HG02623 (cell line): ENCODE measurements at regions not wholly inside any gene's neighbourhood (a gene's known extent, or its start where the extent isn't known, plus 50 kb on each side); places are given as distances from the start of the nearest gene placed in this dataset.

ENCODE experiments used
- ATAC-seq: cut with Tn5 transposase; IDR thresholded peaks from one replicate; pipeline ENCODE4 v1.9.1; 2021; ENCODE audit warnings: moderate library complexity; ENCODE audit not compliant: unreplicated experiment

DNA sequence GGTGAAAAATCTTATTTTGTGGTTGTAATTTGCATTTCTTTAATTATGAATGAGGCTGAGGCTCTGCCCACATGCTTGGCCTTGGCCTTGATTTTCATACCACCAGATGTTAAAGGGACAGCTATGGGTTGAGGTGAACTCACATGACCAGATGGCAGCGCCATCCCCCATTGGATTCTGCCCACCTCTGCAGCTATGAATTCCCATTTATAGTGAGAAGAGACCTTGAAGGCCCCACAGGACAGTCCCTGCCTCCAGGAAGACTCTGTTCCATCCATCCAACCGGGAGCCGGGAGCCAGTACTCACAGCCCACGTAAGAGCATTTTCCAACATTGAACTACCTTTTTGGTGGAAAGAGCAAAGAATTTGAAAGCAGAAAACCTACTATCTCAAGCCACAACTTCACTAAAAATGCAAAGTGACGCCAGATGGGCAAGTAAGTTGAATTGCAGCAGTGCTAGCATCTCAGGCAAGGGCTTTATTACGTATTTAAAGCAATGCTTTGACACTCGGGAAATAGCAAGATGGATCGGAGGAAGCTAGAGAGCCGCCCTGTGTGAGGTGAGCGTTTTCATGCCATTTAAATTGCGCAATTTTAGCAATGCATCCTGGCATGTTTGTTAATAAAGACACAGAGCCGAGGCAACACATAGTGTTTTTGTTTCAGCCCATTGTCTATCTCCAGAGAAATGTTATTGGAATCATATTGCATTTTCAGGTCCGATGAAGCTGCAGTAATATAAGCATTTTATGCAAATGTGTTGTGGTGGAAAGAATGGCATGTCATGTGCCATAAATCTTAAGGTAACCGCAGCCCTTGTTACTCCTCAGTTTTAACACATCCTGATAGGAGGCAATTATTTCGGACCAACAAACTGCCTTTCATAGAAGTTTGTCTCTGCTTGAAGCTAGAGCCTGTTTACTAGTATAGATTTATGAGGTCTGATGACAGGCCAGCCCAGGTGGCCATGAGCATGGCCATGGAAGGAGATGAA is 273.4 kb upstream of the TNRC6C start:
- ATAC-seq = no peak

DNA sequence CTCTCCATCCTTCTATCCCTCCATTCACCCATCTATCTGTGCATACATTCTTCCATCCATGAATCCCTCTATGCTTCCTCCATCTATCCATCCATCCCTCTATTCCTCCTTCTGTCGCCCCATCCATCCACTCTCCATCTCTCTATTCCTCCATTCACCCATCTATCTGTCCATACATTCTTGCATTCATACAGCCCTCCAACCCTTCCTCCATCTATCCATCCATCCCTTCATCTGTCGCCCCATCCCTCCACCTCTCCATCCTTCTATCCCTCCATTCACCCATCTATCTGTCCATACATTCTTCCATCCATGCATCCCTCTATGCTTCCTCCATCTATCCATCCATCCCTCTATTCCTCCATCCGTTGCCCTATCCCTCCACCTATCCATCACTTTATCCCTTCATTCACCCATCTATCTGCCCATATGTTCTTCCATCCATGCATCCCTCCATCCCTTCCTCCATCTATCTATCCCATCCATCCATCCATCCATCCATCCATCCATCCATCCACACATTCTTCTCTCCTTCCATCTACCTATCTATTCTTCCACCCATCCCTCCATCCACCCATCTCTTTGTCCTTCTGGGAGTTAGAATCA is 272.5 kb upstream of the TNRC6C start:
- ATAC-seq = no peak

DNA sequence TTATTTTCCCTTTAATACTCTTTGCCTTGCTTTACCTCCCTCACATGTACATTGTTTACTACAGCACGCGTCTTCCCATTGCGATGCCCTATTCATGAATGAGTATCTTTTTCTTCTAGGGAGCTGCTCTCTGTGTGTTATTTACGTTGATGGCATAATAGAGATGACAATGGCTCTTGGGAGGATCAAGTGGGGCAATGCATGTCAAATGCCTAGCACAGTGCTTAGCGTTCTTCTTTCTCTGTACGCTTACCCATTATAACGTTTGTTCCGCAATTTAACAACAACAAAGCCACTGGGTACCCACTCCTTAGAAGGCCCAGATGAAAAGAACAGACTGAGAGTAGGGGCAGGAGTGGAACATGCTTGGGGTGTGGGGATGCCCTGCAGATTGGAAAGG is 271.6 kb upstream of the TNRC6C start:
- ATAC-seq = no peak

DNA sequence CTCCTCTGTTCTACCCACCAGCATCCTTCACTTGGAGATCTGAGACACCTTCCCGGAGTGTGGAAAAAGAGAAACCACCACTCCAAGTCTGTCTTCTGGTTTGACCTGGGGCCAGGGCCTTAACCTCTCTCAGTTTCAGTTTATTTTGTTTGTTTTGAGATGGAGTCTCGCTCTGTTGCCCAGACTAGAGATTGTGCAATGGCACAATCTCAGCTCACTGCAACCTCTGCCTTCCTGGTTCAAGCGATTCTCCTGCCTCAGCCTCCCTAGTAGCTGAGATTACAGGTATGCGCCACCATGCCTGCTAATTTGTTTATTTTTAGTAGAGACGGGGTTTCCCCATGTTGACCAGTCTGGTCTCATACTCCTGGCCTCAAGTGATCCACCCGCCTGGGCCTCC is 271.1 kb upstream of the TNRC6C start:
- ATAC-seq = no peak

DNA sequence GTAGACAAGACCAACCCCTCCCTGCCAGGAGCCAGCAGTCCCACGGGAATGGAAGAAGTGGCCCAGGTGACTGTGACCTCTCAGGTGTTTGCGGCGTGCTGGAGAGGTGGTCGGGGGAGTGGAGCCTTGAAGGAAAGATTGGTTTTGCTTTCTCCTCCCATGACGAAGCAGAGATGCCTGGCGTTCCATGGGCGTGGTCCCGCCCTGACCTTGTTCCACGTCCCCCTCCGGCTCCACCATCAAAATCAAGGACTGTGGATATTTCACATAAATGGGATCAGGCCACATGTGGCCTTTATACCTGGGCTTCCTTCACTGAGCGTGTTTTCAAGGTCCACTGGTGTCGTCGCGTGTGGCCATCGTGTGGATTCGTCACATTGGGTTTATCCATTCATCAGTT is 270.6 kb upstream of the TNRC6C start:
- no peak for ATAC-seq

DNA sequence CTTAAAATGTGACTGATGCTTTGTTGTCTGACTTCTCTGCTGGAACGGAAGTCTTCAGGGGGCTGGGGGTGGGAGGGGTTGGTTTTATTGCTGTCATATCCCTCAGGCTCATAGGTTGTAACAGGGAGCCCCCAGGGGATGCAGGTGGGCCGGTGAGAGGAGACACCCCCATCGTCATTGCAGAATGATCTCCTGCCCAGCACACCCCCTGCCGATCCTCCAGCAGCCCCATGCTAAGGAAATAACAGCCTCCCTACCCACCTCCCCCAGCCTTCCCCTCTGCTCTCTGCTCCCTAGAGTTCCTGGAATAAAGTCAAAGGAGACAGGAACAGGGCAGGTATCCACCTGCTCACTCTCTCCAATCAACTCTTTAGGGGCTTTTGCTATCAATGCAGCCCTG is 270.1 kb upstream of the TNRC6C start:
- ATAC-seq = no peak

DNA sequence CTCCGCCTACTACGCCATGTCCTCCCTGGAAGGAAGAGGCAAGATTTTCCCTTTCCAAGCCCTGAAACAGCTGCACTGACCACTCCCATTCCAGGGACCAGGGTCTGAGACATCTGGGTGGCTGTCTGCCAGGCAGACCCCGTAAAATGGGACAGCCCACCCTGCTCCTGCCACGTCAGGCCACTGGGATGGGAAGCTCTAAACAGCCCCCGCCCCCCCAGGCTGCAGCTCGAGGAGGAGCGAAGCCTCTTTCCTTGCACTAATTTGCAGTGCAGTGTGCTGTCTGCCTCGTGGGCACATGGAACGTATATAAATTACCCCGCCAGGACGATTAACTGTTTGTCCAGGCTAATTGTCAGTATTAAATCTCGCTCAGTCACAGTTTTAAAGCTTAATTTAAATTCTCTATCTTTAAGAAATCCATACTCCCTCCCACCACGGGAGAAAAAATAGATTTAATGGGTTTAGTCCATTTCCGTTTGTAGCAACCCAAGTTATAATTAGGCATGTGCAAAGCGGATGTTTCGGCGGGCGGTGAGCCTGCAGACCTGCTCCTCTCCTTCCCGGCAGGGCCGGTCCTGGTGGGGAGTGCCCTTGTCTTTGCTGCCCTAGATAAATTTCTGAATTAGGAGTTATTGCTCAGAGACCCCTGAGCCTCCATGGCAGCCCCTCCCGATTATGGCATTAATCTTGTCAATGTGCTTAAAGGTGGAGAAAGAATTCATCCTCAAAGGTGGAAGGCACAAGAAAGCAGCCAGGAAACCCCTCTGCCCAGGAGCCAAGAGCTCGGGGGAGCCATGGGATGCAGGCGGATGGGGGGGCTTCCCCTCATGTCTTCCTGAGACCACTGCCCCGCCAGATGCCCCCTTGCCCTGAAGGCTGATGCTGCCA is 268.0 kb upstream of the TNRC6C start:
- ATAC-seq = no peak

DNA sequence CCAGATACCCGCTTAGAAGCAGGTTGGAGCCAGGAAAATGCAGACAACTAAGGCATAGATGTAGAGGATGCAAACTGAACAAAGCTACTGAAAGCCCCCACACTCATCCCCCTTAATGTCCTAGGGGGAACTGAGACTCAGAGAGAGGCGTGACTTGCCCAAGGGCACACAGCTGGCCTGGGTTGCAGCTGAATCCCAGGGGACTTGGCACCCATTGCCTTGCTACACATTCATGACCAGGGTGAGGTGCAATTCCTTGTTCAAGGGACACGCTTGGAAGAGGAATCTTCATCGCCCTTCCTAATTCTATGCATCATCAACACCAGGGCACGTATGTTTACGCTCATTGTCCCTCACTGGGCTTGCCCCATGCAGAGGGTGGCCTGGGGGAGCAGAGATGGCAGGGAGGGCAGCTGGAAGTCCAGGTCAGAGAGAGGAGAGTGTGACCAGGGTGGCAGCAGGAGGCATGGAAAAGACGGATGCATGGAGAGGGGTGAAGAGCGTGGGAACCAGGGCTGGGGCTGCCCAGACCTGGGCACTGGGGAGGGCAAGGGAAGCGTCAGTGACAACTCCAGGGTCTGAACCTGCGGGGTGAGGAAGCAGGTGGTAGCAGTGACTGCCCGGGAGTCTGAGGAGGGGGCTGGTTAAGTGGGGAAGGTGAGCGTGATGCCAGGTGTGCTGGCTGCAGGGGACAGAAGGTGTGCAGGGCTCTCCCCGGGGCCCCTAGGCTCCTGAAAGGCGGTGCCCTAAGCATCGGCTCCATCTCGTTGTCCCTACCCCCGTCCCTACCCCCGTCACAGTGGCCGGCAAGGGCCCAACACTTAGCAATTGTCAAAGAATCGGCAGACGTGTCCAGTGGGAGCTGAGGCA is 267.1 kb upstream of the TNRC6C start:
- ATAC-seq = no peak

DNA sequence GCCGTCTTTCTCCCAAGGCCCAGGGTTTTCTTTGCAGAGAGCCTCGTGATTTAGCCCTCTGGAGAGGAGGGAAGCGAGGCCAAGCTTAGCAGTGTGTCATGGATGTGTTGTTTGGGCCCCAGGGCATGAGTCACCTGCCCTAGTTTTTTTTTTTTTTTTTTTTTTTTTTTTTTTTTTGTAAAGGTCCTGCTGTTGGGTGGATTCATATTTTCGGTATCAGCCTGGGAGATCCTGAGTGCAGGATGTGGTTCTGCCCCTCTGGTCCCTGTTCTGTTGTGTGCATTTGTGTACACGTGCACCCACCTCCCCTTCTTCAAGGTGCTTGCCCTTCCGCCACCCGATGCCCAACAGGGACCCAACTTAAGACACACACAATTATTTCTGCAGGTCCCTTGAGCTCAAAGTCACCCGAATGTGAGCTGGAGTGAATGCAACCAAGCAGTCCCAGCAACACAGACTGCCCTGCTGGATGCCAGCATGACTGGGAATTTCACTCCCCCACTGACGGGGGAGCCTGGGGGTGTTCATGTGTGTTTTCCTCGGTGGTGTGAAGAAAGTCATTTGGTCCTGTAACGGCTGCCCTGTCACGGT is 265.8 kb upstream of the TNRC6C start:
- no peak for ATAC-seq

DNA sequence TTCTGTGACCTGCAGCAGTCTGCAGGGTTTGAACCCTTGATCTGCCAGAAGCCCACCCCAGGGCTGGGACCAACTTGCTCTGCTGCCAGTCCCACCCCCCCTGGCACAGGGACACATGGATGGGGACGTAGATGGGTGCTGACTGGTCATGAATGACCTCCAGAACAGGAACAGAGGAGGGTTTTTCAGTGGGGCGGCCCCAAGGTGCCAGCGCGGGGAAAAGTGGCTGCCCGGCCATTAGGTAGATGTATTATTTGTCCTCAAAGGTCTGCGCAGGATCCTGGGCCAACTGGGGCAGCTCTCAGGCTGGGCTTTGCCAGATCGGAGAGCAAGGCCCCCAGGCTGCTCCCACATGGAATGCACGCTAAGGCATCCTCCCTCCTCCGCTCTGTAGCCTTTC is 265.2 kb upstream of the TNRC6C start:
- no peak for ATAC-seq

DNA sequence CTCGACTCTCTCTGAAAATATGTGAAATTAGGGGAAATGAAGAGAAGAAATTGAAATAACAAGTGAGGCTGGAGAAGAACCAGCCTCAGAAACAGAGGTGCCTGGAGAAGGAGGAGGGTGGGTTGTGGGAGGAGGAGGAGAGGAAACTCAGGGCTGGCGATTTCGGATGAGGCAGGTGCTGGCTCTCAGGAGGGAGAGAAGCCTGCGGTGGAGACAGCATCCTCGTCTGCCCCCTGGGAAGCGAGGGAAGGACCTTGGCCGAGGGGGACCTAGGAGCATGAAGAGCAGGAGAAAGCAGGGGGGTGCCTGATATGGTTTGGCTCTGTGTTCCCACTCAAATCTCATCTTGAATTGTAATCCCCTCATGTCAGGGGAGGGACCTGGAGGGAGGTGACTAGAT is 264.7 kb upstream of the TNRC6C start:
- no peak for ATAC-seq

DNA sequence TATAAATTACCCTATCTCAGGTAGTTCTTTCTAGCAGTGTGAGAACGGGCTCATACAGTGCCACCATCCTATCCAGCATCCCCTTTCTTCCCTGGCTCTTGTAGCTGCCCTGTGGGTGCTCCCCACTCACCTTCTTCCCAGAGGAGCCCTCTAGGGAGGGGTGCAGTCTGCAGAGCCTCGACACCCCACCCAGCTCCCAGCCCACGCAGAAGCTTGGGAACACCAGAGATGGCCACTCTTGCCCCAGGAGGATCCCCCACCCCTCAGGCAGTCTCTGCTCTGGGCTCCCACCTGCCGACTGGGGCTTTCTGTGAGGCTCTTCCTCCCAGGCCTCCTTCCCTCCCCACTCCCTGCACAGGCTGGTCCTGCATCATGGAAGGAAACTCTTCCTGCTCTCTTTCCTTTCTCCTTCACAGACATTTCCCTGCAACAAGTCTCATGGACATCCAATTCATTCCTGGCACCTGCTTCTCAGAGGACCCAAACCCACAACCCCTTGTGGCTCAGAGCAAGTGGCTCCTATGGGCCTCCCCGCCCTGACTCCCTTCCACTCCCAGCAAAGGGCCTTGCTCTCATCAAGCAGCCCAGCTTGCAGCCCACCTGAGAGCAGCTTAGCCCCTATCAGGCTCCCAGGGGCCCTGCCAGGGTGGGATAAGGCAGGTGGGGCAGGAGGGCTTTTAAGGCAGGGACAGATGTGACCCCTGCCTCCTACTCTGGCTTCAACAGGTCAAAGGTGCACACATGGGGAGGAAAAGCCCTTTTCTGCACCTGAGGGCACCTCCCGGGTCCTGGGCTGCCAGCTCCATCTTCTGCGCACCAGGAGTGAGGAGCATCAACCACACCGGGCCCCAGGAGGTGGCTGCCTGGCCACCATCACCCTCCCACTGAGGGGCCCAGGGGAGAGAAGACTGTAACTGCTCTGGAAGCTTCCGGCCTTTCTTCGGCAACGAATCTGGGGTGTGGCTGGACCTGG is 263.8 kb upstream of the TNRC6C start:
- no peak for ATAC-seq

DNA sequence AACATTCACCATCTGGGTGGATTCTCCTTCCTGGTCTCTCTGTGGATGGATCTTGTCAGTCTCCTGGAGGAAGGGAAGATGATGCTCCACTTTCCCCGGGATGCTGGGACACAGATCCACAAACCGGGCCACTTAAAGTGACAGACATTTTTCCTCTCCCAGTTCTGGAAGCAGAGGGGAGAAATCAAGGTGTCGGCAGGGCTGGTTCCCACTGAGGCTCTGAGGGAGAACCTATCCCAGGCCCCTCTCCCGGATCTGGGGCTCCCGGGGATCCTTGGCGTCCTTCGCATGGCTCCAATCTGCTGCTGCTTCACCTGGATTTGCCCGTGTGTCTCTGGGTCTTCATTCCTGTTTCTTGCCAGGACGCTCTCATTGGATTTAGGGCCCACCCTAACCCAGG is 263.1 kb upstream of the TNRC6C start:
- no peak for ATAC-seq

DNA sequence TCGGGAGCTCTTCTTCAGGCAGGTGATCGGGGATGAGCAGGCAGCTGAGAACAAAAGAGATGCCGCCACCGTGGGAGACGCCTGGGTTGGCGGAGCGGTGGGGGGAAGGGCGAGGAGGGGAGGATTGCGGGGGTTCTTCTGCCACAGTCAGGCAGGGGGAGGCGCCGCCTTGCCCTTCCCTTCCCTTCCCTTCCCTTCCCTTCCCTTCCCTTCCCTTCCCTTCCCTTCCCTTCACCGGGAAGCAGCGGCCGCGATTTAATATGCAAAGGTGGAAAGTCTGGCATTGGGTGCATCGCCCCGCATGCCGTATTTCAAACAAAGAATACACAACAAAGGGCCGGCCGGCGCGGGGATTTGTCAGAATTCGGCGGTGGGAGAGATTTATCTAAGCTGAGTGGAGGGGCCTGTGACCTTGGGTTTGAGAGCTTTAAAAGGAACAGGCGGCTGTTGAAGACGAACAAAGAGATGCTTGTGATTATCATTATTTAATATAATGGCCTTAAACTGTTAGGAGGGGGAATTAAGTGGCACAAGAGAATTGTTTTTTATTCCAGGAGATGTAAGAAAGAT is 262.3 kb upstream of the TNRC6C start:
- no peak for ATAC-seq

DNA sequence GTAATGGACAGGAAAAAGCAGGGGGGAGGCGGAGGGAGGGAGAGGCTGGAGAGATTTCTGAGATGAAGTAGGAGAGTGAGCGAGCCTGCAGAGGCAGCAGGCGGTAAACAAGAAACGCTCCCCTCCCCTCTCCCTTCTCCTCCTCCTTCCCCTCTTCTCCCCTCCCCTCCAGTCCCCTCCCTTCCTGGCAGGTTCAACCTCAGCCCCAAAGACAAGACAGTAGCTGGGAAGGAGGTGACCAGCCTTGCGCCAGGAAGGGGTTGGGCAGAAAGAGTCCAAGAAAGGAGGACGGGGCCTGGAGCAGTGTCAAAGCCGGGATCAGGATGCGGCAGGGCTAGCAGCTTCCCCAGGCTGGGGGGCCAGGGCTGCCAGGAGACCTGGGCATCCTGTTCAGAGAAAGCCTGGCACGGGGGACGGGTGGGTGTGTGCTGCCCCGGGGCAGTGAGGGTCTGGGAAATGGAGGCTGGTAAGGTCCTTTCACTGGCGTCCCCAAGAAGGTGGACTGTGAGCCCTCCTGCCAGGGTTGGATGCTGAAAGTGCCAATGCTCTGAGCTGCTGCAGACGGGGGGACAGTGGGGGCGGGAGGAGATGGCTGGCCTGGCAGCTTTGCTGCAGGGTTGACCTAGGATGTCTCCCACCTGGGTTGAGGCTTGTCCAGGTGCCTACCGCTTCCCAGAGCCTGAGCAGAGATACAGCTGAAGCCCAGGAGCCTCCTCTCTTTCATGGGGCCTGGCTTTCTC is 261.6 kb upstream of the TNRC6C start:
- ATAC-seq = no peak

DNA sequence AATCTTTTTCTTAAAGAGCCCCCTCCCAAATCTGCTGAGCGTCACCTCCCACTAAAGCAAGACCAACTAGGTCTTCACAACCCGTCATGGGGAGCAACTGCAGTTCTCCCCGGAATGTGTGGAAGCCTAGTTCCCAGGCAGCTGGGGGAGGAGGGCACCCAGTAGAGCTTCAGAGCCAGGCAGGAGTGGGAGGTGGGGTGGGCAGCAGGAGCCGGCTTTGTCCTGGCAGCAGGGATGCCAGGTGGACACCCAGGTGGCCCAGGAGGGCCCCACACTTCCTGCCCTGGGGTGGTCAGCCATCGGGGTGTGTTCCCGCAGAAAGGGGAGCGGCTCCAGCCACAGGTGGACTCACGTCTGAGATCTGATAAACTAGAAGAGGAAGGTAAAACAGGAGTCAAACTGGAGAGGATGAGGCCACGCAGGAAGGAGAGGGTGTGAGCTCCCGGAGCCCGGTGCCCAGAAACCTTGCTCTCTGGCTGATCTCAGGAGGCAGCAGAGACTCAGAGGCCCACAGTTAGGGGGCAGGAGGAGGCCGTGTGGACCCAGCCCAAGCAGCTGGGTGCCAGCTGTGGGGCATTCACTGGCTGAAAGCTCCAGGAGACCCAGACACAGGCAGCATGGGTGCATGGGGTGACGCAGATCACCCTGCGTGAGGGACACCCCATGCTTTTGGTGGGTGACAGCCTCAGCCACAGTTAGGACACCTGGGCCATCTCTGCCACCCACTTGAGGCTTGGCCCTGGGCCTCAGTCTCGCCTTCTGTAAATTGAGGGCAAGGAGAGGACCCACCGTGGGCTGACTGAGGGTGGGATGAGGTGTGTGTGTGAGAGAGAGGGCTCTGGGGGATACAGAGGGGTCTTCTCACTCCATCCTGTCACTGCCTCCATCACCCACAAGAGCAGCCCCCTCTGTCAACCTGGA is 260.8 kb upstream of the TNRC6C start:
- no peak for ATAC-seq
